GM18498 (cell line): ENCODE measurements at regions not wholly inside any gene's neighbourhood (a gene's known extent, or its start where the extent isn't known, plus 50 kb on each side); places are given as distances from the start of the nearest gene placed in this dataset.
"Not testable (repeated sequence)": the region's sequence is repeated elsewhere in the genome, so short reads cannot be mapped to it uniquely, and the experiment has no call there.

Experiments
- ATAC-seq: cut with Tn5 transposase; IDR thresholded peaks from one replicate; pipeline ENCODE4 v1.9.1; 2021; ENCODE audit warnings: mild to moderate bottlenecking, moderate library complexity; ENCODE audit not compliant: unreplicated experiment

- no peak for ATAC-seq
Measured at GRCh38 chr2:146579147-146579930, 1265.5 kb upstream of the ACVR2A start.

GRCh38 chr2:146576339-146577111 is 1268.3 kb upstream of the ACVR2A start:
- ATAC-seq, result no peak

GRCh38 chr2:146572598-146572997 is 1272.2 kb upstream of the ACVR2A start:
- ATAC-seq, result no peak

DNA sequence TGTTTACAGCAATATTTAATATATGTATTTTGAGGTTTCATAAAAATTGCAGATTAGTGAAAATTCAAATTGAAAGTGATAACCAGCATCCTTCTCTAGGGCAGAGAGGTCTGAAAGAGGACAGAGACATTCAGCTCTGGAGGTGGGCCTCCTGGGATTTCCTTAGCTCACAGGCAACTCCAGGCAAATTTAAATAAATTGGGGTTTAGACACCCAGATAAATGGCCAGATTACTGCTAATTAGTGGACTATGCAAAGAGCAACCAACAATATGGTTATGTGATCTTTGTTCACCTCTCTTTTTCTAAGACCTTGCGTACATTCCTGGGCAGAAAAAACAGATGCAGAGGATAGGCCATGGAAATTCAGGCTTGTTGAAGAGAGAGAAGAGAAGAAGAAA is 1282.8 kb upstream of the ACVR2A start:
- ATAC-seq, result no peak

GRCh38 chr2:146547236-146547635 is 1297.6 kb upstream of the ACVR2A start:
- ATAC-seq, result no peak

GRCh38 chr2:146544701-146545100 is 1300.1 kb upstream of the ACVR2A start:
- ATAC-seq, result no peak

- ATAC-seq, result no peak
Measured at GRCh38 chr2:146541896-146542295, 1302.9 kb upstream of the ACVR2A start.

- no peak for ATAC-seq
Measured at GRCh38 chr2:146540271-146540932, 1304.4 kb upstream of the ACVR2A start.

DNA sequence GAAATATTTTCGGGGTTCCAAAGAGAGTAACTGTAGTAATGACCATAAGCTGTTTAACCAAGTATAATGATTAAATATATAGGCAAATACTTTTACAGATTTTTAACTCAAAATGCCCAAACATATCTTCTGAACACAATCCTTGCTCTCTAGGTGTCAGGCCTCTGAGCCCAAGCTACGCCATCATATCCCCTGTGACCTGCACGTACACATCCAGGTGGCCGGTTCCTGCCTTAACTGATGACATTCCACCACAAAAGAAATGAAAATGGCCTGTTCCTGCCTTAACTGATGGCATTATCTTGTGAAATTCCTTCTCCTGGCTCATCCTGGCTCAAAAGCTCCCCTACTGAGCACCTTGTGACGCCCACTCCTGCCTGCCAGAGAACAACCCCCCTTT is 1305.1 kb upstream of the ACVR2A start:
- not testable (repeated sequence) for ATAC-seq

- no peak for ATAC-seq
Measured at GRCh38 chr2:146537477-146537876, 1307.4 kb upstream of the ACVR2A start.

GRCh38 chr2:146532509-146533147 is 1312.2 kb upstream of the ACVR2A start:
- ATAC-seq, result no peak

GRCh38 chr2:146532009-146532408 is 1312.8 kb upstream of the ACVR2A start:
- no peak for ATAC-seq

- ATAC-seq, result no peak
Measured at GRCh38 chr2:146530886-146531285, 1313.9 kb upstream of the ACVR2A start.

DNA sequence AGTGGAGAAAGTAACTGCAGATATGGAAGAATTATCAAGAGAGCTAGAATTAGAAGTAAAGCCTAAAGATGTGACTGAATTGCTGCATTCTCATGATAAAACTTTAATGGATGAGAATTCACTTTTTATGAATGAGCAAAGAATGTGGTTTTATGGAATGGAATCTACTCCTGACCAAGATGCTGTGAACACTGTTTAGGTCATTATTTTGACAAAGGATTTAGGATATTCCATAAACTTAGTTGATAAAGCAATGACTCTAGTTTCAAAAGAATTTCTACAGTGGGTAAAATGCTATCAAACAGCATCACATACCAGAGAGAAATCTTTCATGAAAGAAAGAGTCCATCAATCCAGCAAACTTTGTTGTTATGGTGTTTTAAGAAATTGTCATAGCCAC is 1317.7 kb upstream of the ACVR2A start:
- ATAC-seq, result no peak

- ATAC-seq, result no peak
Measured at GRCh38 chr2:146523196-146523595, 1321.6 kb upstream of the ACVR2A start.

DNA sequence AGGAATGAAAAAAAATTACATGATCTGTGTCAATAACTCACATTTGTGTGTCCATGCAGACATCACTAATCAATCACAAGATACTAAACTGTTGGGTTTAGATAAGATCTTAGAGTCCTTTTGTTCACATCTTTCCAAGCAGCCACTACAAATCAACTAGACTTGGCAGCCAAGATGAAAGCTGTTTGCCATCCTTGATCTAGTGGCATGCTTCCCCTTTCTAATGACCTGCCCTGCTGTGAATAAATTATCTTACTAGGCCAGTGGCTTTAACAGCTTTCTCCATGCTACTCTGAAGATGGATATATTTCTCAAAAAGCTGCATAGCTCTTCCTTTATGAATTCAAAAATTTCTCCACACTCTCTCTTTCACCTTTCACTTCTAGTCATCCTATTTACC is 1338.0 kb upstream of the ACVR2A start:
- no peak for ATAC-seq

DNA sequence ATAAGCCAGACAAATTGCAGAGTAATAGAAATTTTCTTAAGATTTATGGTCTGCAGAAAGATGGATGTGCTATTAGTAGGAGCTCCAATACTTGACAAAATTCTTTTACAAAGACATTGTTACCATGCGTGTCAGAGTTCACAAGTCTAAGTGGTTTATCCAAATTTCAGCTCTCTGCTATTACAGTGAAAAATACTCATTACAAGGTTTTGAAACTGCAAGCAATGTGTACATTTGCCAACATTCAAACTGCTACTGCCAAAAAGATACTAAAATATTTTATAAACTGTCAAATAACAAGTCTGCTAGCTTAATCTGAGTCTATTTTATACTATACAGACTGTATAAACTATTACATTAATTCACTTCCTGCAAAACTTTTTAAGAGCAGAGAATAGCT is 1341.5 kb upstream of the ACVR2A start:
- ATAC-seq, result no peak

DNA sequence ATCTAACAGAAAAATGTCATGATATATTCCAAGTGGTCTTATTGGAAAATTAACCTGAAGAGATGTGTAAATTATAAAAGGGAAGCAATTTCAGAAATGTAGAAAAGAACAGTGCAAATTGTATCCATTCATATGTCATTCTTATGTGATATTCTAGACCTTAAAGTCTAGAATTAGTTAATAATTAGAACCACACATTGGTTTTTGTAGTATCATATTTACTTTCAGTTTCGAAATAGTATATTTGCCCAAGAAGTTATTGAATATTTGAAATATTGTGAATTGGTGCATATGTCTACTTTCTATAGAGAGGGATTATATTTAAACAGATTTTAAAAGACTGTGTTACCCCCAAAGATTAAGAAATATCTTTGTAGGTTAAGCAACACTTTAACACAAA is 1348.6 kb upstream of the ACVR2A start:
- ATAC-seq, result no peak

DNA sequence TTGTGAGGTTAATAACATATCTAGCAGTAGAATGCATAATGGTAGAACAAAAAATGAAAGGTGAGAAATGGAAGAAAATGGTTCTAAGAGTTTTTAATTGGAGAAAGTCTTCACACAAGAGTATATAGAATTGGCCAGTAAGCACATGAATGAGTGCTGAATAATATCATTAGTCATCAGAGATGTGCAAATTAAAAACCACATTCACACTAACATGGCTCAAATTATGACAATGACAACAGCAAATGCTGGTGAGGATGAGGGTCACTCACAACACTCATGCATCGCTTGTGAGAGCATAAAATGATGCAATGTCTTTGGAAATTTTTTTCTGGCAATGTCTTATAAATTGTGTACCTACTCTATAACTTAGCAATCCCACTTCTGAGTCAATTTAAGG is 1355.4 kb upstream of the ACVR2A start:
- ATAC-seq, result no peak

DNA sequence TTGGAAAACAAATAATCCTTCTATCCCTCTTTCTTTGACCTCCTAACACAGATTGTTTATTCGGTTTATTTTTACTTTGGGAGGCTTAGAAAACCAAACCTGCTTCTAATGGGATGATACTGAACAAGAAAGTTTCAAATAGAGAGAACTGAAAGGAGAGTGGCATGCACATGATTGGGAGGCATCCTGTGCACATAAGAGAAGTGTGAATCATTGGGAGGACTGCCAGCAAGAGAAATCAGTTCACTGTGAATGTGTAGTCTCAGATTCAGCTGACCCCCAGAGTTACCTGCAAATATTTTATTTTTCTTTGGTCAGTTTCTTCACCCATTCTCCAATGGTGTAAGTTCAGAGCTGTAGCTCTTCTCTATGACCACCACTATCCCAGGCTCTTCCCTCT is 1363.2 kb upstream of the ACVR2A start:
- ATAC-seq, result no peak

DNA sequence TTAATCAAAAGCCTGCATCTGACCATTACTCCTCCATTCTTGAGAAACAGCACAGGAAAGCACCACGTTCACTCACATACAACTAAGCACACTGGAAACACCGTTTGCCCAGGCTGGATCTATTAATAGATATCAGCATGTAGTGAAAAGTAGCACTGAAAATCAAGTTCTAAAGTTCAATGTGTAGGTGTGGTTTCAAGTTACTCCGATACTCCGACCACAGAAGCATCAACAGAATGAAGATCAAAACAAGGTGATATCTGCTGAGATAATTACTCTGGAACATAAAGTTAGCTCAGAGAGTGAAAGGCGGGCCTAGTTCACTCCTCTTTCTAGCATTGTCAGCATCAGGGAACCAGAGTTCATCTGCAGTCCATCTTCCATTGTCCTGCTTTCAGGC is 1367.4 kb upstream of the ACVR2A start:
- ATAC-seq, result no peak
